Lung (tissue), 11 donors: ENCODE measurements at regions not wholly inside any gene's neighbourhood (a gene's known extent, or its start where the extent isn't known, plus 50 kb on each side); places are given as distances from the start of the nearest gene placed in this dataset.

Source experiments
- ATAC-seq: fragments of 200-7000 bp; cut with Tn5 transposase; one replicate; pipeline ENCODE4 v1.9.1; 2020; ENCODE audit warnings: moderate number of reproducible peaks; ENCODE audit not compliant: insufficient read depth, low FRiP score
- DNase-seq, 3 donors: peaks; one replicate each; pipeline ENCODE4 v3.0.0-alpha.2; 2013 to 2017
- H3K27ac ChIP-seq, 2 donors: one replicate each; pipeline ENCODE4 v1.5.1; 2013; ENCODE audit warnings: mild to moderate bottlenecking in 2 of 2, moderate library complexity in 2 of 2, control low read depth in 1 of 2, inconsistent platforms in 1 of 2, low read depth in 1 of 2, low read length in 1 of 2
- H3K27me3 ChIP-seq, 3 donors: one replicate each; pipeline ENCODE4 v1.5.1; 2013; ENCODE audit warnings: low read length in 2 of 3; ENCODE audit not compliant: control insufficient read depth in 3 of 3, insufficient read depth in 3 of 3
- H3K36me3 ChIP-seq, 4 donors: one replicate each; pipeline ENCODE4 v1.5.1; 2013; ENCODE audit warnings: low read length in 4 of 4, mild to moderate bottlenecking in 1 of 4, moderate library complexity in 1 of 4; ENCODE audit not compliant: control insufficient read depth in 4 of 4, insufficient read depth in 4 of 4
- H3K4me1 ChIP-seq, 5 donors: one replicate each; pipeline ENCODE4 v1.5.1; 2013; ENCODE audit warnings: low read length in 5 of 5, mild to moderate bottlenecking in 2 of 5, moderate library complexity in 1 of 5; ENCODE audit not compliant: control insufficient read depth in 5 of 5, insufficient read depth in 5 of 5
- H3K4me3 ChIP-seq: one replicate; pipeline ENCODE4 v1.5.1; 2013; ENCODE audit warnings: mild to moderate bottlenecking, control low read depth, moderate library complexity
- H3K9ac ChIP-seq, 2 donors: one replicate each; pipeline ENCODE4 v1.5.1; 2013; ENCODE audit warnings: low read length in 2 of 2, control low read depth in 1 of 2; ENCODE audit not compliant: insufficient read depth in 1 of 2
- H3K9me3 ChIP-seq, 4 donors: one replicate each; pipeline ENCODE4 v1.5.1; 2013; ENCODE audit warnings: low read length in 3 of 4, mild to moderate bottlenecking in 1 of 4, moderate library complexity in 1 of 4; ENCODE audit not compliant: control insufficient read depth in 4 of 4, insufficient read depth in 3 of 4
- CTCF ChIP-seq: IDR thresholded peaks from 2 replicates; pipeline ENCODE4 v1.5.1; 2012; ENCODE audit warnings: mild to moderate bottlenecking; ENCODE audit errors: control extremely low read depth, extremely low read depth
- WGBS, 2 donors: extraction: QIAGEN DNeasy Blood & Tissue Kit; methylation state at CpG; one replicate each; pipeline ENCODE4 v1.1.7; 2013; 5-methylcytosine and 5-hydroxymethylcytosine counted together
- donor health status: control.
- donor health status: control.
- donor health status: Bipolar disorder and iron deficiency.
- donor health status: healthy.
- donor health status: DM: yes; HTN: yes; CAD: no.

- peaks cover 0 to 2% (median 0%) of the 10 kb centered on the region in 5 donors for H3K4me1 ChIP-seq
- peaks cover 0 to 17% (median 9%) of the 10 kb centered on the region in 3 donors for H3K27me3 ChIP-seq
- no peak for TF ChIP-seq CTCF
- ATAC-seq (no peak), DNase-seq (no peak)
- no peaks in the 10 kb centered on the region for H3K9me3 ChIP-seq
- no peaks in the 10 kb centered on the region for H3K36me3 ChIP-seq
- H3K9ac ChIP-seq: no peak overlapping the region
- 94 to 97% methylated on average over 3 of the region's 3 CpGs for WGBS, 2 donors
- no peak overlapping the region for H3K4me3 ChIP-seq
- H3K27ac ChIP-seq: no peak overlapping the region
Measured at GRCh38 chr5:77944757-77945340, 168.7 kb upstream of the TBCA start.

GRCh38 chr5:77943851-77944250, 167.7 kb upstream of the TBCA start:
- Histone ChIP-seq H3K27me3 (peaks cover 0 to 9% (median 6%) of the 10 kb centered on the region in 3 donors), H3K9ac (no peak overlapping the region), H3K4me3 (no peak overlapping the region), H3K27ac (no peak overlapping the region), H3K36me3 (no peaks in the 10 kb centered on the region), H3K4me1 (no peaks in the 10 kb centered on the region), H3K9me3 (peaks cover 0 to 2% (median 0%) of the 10 kb centered on the region in 4 donors)
- TF ChIP-seq CTCF: no peak
- WGBS, 2 donors: 57 to 71% methylated on average over 2 of the region's 2 CpGs
- ATAC-seq (no peak), DNase-seq (no peak)

GRCh38 chr5:77942578-77943239, 166.6 kb upstream of the TBCA start:
- Histone ChIP-seq H3K27ac (no peak overlapping the region), H3K4me3 (no peak overlapping the region), H3K36me3 (no peaks in the 10 kb centered on the region), H3K4me1 (no peaks in the 10 kb centered on the region), H3K9me3 (peaks cover 0 to 2% (median 0%) of the 10 kb centered on the region in 4 donors), H3K27me3 (peaks cover 0 to 20% (median 7%) of the 10 kb centered on the region in 3 donors), H3K9ac (no peak overlapping the region)
- ATAC-seq (no peak), DNase-seq (no peak)
- WGBS, 2 donors: 91 to 92% methylated on average over 10 of the region's 10 CpGs
- no peak for TF ChIP-seq CTCF
